GM23338 (cell line): ENCODE measurements at regions not wholly inside any gene's neighbourhood (a gene's known extent, or its start where the extent isn't known, plus 50 kb on each side); places are given as distances from the start of the nearest gene placed in this dataset.

ENCODE experiments used
- ATAC-seq: fragments of 200-7000 bp; cut with Tn5 transposase; 3 replicates; pipeline ENCODE4 v1.9.1; 2020
- DNase-seq: peaks from one replicate; pipeline ENCODE4 v3.0.0-alpha.2; 2015; ENCODE audit warnings: low spot score
- H2AFZ ChIP-seq: fragments of 200-600 bp; sonication (generic); 2 replicates; pipeline ENCODE4 v1.8.0; 2016; ENCODE audit warnings: antibody characterized with exemption, mild to moderate bottlenecking, moderate library complexity
- H3F3A ChIP-seq: fragments of 200-600 bp; sonication (generic); replicated peaks from 2 replicates; pipeline ENCODE4 v1.8.0; 2017; ENCODE audit warnings: antibody characterized with exemption, mixed run types, low read depth
- H3K27ac ChIP-seq: fragments of 200-600 bp; sonication (generic); 2 replicates; pipeline ENCODE4 v1.6.1; 2016; ENCODE audit warnings: low read depth
- H3K27me3 ChIP-seq: fragments of 200-600 bp; sonication (generic); 2 replicates; pipeline ENCODE4 v1.8.0; 2016; ENCODE audit warnings: mild to moderate bottlenecking, mixed run types, moderate library complexity; ENCODE audit not compliant: insufficient read depth
- H3K36me3 ChIP-seq: fragments of 200-600 bp; sonication (generic); 2 replicates; pipeline ENCODE4 v1.8.0; 2016; ENCODE audit warnings: mild to moderate bottlenecking; ENCODE audit not compliant: insufficient read depth
- H3K4me1 ChIP-seq: fragments of 200-600 bp; sonication (generic); 2 replicates; pipeline ENCODE4 v1.8.0; 2016; ENCODE audit warnings: mild to moderate bottlenecking, moderate library complexity; ENCODE audit not compliant: insufficient read depth
- H3K4me2 ChIP-seq: fragments of 200-600 bp; sonication (generic); 2 replicates; pipeline ENCODE4 v1.7.1; 2017; ENCODE audit warnings: mixed run types
- H3K4me3 ChIP-seq: fragments of 200-600 bp; sonication (generic); 2 replicates; pipeline ENCODE4 v1.6.1; 2016; ENCODE audit warnings: mixed run types
- H3K79me2 ChIP-seq: fragments of 200-600 bp; sonication (generic); replicated peaks from 2 replicates; pipeline ENCODE4 v1.8.0; 2017; ENCODE audit warnings: mild to moderate bottlenecking; ENCODE audit not compliant: insufficient read depth
- H3K9me2 ChIP-seq: fragments of 200-600 bp; sonication (generic); 2 replicates; pipeline ENCODE4 v1.8.0; 2017; ENCODE audit not compliant: insufficient read depth
- H4K20me1 ChIP-seq: fragments of 200-600 bp; sonication (generic); replicated peaks from 2 replicates; pipeline ENCODE4 v1.8.0; 2017; ENCODE audit warnings: mild to moderate bottlenecking; ENCODE audit not compliant: insufficient read depth
- H3K27ac Mint-ChIP-seq: 2 replicates; pipeline ENCODE4 v1.8.0; 2020; ENCODE audit warnings: inconsistent platforms, mild to moderate bottlenecking, moderate library complexity, mixed read lengths
- H3K27me3 Mint-ChIP-seq: 3 replicates; pipeline ENCODE4 v1.8.0; 2022; ENCODE audit warnings: low read depth, mild to moderate bottlenecking, moderate library complexity, mixed read lengths, inconsistent platforms; ENCODE audit not compliant: insufficient read depth, poor library complexity
- H3K36me3 Mint-ChIP-seq: 3 replicates; pipeline ENCODE4 v1.8.0; 2021; ENCODE audit warnings: low read depth, mild to moderate bottlenecking, inconsistent platforms, moderate library complexity, mixed read lengths
- H3K4me1 Mint-ChIP-seq: 3 replicates; pipeline ENCODE4 v1.8.0; 2020; ENCODE audit warnings: mild to moderate bottlenecking, inconsistent platforms, mixed read lengths
- H3K4me3 Mint-ChIP-seq: 3 replicates; pipeline ENCODE4 v1.8.0; 2021; ENCODE audit warnings: moderate library complexity, mild to moderate bottlenecking, inconsistent platforms, mixed read lengths
- H3K9me3 Mint-ChIP-seq: 3 replicates; pipeline ENCODE4 v1.8.0; 2020; ENCODE audit warnings: moderate library complexity, mild to moderate bottlenecking, inconsistent platforms, mixed read lengths
- CREB1 ChIP-seq: fragments of 250-450 bp; sonication (Bioruptor Pico); IDR thresholded peaks from 2 replicates; pipeline ENCODE4 v1.5.0; 2020; ENCODE audit warnings: low read depth, mild to moderate bottlenecking, moderate library complexity
- EZH2 ChIP-seq: fragments of 200-600 bp; sonication (generic); IDR thresholded peaks from one replicate; pipeline ENCODE4 v1.8.0; 2017; ENCODE audit warnings: antibody characterized with exemption, mild to moderate bottlenecking, low read depth; ENCODE audit not compliant: unreplicated experiment
- EZH2phosphoT487 ChIP-seq: fragments of 200-600 bp; sonication (generic); IDR thresholded peaks from one replicate; pipeline ENCODE4 v1.8.1; 2018; ENCODE audit warnings: antibody characterized with exemption; ENCODE audit not compliant: unreplicated experiment
- JUNB ChIP-seq: IDR thresholded peaks from one replicate; pipeline ENCODE4 v1.6.1; 2016; ENCODE audit warnings: antibody characterized with exemption; ENCODE audit not compliant: unreplicated experiment
- POLR2AphosphoS5 ChIP-seq: IDR thresholded peaks from 2 replicates; pipeline ENCODE4 v1.6.1; 2016; ENCODE audit warnings: antibody characterized with exemption, low read depth
- STAT1 ChIP-seq: IDR thresholded peaks from one replicate; pipeline ENCODE4 v1.6.1; 2016; ENCODE audit warnings: antibody characterized with exemption; ENCODE audit not compliant: unreplicated experiment
- ZNF331 ChIP-seq: fragments of 250-450 bp; sonication (Bioruptor Pico); IDR thresholded peaks from 2 replicates; pipeline ENCODE4 v1.5.0; 2020; ENCODE audit warnings: low read depth, mild to moderate bottlenecking, moderate library complexity
- TF ChIP-seq, protein P1 (sequence below): fragments of 250-450 bp; sonication (Bioruptor Pico); IDR thresholded peaks from 2 replicates; pipeline ENCODE4 v1.5.0; 2020; ENCODE audit warnings: mild to moderate bottlenecking, moderate library complexity
- TF ChIP-seq, protein P2 (sequence below): IDR thresholded peaks from 2 replicates; pipeline ENCODE4 v1.6.1; 2016; ENCODE audit warnings: antibody characterized with exemption
- TF ChIP-seq, protein P3 (sequence below): IDR thresholded peaks from one replicate; pipeline ENCODE4 v1.6.1; 2018; ENCODE audit warnings: antibody characterized with exemption; ENCODE audit not compliant: unreplicated experiment

DNA sequence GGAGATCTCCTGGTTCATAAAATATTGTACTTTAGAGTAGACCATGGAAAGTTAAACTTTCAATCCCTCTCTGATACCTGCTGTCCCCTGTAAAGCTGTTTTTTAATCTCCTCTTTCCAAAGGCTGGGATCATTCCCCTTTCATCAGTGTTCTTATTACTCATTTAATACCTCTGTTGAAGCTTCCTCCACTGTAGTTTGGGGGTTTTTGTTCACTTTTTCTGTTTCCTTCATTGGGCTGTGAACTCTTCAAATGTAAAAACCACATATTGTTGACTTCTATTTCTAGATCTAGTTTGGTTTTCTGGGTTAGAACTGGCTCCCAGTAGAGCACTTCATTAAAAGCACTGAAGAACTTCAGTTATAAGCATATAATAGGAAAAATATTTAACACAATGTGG lies 598.1 kb downstream of the RNF144A start (continued):
- TF ChIP-seq, protein P1, sequence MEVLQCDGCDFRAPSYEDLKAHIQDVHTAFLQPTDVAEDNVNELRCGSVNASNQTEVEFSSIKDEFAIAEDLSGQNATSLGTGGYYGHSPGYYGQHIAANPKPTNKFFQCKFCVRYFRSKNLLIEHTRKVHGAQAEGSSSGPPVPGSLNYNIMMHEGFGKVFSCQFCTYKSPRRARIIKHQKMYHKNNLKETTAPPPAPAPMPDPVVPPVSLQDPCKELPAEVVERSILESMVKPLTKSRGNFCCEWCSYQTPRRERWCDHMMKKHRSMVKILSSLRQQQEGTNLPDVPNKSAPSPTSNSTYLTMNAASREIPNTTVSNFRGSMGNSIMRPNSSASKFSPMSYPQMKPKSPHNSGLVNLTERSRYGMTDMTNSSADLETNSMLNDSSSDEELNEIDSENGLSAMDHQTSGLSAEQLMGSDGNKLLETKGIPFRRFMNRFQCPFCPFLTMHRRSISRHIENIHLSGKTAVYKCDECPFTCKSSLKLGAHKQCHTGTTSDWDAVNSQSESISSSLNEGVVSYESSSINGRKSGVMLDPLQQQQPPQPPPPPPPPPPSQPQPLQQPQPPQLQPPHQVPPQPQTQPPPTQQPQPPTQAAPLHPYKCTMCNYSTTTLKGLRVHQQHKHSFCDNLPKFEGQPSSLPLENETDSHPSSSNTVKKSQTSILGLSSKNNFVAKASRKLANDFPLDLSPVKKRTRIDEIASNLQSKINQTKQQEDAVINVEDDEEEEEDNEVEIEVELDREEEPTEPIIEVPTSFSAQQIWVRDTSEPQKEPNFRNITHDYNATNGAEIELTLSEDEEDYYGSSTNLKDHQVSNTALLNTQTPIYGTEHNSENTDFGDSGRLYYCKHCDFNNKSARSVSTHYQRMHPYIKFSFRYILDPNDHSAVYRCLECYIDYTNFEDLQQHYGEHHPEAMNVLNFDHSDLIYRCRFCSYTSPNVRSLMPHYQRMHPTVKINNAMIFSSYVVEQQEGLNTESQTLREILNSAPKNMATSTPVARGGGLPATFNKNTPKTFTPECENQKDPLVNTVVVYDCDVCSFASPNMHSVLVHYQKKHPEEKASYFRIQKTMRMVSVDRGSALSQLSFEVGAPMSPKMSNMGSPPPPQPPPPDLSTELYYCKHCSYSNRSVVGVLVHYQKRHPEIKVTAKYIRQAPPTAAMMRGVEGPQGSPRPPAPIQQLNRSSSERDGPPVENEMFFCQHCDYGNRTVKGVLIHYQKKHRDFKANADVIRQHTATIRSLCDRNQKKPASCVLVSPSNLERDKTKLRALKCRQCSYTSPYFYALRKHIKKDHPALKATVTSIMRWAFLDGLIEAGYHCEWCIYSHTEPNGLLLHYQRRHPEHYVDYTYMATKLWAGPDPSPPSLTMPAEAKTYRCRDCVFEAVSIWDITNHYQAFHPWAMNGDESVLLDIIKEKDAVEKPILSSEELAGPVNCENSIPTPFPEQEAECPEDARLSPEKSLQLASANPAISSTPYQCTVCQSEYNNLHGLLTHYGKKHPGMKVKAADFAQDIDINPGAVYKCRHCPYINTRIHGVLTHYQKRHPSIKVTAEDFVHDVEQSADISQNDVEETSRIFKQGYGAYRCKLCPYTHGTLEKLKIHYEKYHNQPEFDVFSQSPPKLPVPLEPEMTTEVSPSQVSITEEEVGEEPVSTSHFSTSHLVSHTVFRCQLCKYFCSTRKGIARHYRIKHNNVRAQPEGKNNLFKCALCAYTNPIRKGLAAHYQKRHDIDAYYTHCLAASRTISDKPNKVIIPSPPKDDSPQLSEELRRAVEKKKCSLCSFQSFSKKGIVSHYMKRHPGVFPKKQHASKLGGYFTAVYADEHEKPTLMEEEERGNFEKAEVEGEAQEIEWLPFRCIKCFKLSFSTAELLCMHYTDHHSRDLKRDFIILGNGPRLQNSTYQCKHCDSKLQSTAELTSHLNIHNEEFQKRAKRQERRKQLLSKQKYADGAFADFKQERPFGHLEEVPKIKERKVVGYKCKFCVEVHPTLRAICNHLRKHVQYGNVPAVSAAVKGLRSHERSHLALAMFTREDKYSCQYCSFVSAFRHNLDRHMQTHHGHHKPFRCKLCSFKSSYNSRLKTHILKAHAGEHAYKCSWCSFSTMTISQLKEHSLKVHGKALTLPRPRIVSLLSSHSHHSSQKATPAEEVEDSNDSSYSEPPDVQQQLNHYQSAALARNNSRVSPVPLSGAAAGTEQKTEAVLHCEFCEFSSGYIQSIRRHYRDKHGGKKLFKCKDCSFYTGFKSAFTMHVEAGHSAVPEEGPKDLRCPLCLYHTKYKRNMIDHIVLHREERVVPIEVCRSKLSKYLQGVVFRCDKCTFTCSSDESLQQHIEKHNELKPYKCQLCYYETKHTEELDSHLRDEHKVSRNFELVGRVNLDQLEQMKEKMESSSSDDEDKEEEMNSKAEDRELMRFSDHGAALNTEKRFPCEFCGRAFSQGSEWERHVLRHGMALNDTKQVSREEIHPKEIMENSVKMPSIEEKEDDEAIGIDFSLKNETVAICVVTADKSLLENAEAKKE (CRISPR knock-in tag): no peak
- TF ChIP-seq EZH2phosphoT487 (no peak), POLR2AphosphoS5 (no peak), EZH2 (no peak), JUNB (no peak), ZNF331 (no peak), STAT1 (no peak)
- TF ChIP-seq, protein P2, sequence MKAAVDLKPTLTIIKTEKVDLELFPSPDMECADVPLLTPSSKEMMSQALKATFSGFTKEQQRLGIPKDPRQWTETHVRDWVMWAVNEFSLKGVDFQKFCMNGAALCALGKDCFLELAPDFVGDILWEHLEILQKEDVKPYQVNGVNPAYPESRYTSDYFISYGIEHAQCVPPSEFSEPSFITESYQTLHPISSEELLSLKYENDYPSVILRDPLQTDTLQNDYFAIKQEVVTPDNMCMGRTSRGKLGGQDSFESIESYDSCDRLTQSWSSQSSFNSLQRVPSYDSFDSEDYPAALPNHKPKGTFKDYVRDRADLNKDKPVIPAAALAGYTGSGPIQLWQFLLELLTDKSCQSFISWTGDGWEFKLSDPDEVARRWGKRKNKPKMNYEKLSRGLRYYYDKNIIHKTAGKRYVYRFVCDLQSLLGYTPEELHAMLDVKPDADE: no peak

DNA sequence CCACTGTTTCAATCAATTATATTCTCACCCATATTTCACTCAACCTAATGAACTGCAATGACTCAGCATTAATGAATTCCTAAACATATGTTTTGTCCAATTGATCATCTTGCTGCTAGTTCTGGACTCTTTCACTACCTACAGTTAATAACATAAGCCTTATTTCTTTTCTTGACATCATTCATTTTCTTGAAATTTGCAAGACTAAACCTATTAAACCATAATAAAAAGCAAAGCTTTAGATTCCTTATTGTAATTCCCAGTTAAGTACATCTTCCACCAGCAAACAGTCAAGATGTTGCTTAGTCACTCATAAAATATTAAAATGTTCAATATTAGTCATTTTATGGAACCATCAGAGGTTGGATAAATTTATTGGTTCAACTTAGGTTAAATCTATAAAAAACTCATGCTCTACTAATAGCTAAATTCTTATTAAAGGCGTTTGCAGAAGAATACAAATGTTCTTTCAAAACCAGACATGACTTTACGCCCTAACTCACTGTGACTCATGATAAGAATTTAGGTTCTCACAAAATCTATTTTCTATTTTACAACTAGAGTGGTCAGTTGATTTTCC lies 599.4 kb downstream of the RNF144A start:
- H3K27ac ChIP-seq: no peak overlapping the region
- Mint-ChIP-seq H3K9me3 (no peaks in the 10 kb centered on the region), H3K4me3 (no peak overlapping the region), H3K4me1 (peaks cover 3% of the 10 kb centered on the region; the same call in 2 of the 3 replicates), H3K27ac (no peak overlapping the region), H3K36me3 (no peaks in the 10 kb centered on the region), H3K27me3 (no peaks in the 10 kb centered on the region)
- H3K4me1 ChIP-seq: 0 out of 2 replicates have a peak, but pooled peaks cover 10% of the 10 kb centered on the region
- no peaks in the 10 kb centered on the region for H3F3A ChIP-seq
- H4K20me1 ChIP-seq: no peaks in the 10 kb centered on the region
- no peak overlapping the region; the same call in 1 of the 2 replicates for H2AFZ ChIP-seq
- H3K4me3 ChIP-seq: no peak overlapping the region
- no peaks in the 10 kb centered on the region for H3K27me3 ChIP-seq
- peaks cover 3% of the 10 kb centered on the region; the same call in 1 of the 2 replicates for H3K9me2 ChIP-seq
- H3K36me3 ChIP-seq: no peaks in the 10 kb centered on the region
- no peak overlapping the region for H3K4me2 ChIP-seq
- no peak for TF ChIP-seq CREB1 (CRISPR knock-in tag)
- TF ChIP-seq, protein P3, sequence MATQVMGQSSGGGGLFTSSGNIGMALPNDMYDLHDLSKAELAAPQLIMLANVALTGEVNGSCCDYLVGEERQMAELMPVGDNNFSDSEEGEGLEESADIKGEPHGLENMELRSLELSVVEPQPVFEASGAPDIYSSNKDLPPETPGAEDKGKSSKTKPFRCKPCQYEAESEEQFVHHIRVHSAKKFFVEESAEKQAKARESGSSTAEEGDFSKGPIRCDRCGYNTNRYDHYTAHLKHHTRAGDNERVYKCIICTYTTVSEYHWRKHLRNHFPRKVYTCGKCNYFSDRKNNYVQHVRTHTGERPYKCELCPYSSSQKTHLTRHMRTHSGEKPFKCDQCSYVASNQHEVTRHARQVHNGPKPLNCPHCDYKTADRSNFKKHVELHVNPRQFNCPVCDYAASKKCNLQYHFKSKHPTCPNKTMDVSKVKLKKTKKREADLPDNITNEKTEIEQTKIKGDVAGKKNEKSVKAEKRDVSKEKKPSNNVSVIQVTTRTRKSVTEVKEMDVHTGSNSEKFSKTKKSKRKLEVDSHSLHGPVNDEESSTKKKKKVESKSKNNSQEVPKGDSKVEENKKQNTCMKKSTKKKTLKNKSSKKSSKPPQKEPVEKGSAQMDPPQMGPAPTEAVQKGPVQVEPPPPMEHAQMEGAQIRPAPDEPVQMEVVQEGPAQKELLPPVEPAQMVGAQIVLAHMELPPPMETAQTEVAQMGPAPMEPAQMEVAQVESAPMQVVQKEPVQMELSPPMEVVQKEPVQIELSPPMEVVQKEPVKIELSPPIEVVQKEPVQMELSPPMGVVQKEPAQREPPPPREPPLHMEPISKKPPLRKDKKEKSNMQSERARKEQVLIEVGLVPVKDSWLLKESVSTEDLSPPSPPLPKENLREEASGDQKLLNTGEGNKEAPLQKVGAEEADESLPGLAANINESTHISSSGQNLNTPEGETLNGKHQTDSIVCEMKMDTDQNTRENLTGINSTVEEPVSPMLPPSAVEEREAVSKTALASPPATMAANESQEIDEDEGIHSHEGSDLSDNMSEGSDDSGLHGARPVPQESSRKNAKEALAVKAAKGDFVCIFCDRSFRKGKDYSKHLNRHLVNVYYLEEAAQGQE: no peak
- ATAC-seq: no peak
- H3K79me2 ChIP-seq: no peaks in the 10 kb centered on the region
- no peak for DNase-seq
